Activated T-cell treated with anti-CD3 and anti-CD28 coated beads, Interleukin-2, amount 50 U/mL, for 48 hours (primary cell): ENCODE measurements at regions not wholly inside any gene's neighbourhood (a gene's known extent, or its start where the extent isn't known, plus 50 kb on each side); places are given as distances from the start of the nearest gene placed in this dataset.

Experiments
- DNase-seq, 2 experiments: peaks; one replicate each; pipeline ENCODE4 v3.0.0-alpha.2; 2020

GRCh38 chr14:51481643-51482042 lies 170.1 kb upstream of the FRMD6 start:
- DNase-seq, result no peak

GRCh38 chr14:51482102-51482501 lies 169.6 kb upstream of the FRMD6 start:
- DNase-seq, result no peak

GRCh38 chr14:51484485-51484884 lies 167.2 kb upstream of the FRMD6 start:
- DNase-seq, result no peak

- DNase-seq, result no peak
Observed at GRCh38 chr14:51485733-51486132, 166.0 kb upstream of the FRMD6 start.

- DNase-seq, result no peak
Observed at GRCh38 chr14:51487848-51488247, 163.9 kb upstream of the FRMD6 start.

- DNase-seq, result no peak
Observed at GRCh38 chr14:51488569-51489220, 163.0 kb upstream of the FRMD6 start.

DNA sequence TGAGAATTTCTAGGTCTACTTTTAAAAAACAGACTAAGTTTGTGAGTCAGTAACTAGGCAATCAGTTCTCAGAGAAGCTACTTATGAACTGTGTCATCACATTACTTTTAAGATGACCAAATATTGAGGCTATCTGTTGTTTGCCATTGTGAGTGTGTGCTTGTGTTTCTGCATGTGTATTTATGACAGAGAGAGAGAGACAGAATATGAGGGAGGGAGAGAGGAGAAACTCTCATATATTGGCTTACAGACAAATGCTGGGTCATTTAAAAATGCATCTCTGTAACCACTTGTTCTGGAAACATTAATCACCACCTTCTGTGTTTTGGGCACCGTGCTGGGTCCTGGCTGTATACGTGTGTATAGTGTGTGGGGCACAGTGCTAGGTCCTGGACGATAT lies 161.5 kb upstream of the FRMD6 start:
- DNase-seq, result no peak

GRCh38 chr14:51491036-51491545 lies 160.6 kb upstream of the FRMD6 start:
- no peak for DNase-seq

GRCh38 chr14:51491776-51492175 lies 159.9 kb upstream of the FRMD6 start:
- no peak for DNase-seq

GRCh38 chr14:51495319-51495718 lies 156.4 kb upstream of the FRMD6 start:
- no peak for DNase-seq

- DNase-seq, result no peak
Observed at GRCh38 chr14:51498411-51499227, 153.1 kb upstream of the FRMD6 start.

DNA sequence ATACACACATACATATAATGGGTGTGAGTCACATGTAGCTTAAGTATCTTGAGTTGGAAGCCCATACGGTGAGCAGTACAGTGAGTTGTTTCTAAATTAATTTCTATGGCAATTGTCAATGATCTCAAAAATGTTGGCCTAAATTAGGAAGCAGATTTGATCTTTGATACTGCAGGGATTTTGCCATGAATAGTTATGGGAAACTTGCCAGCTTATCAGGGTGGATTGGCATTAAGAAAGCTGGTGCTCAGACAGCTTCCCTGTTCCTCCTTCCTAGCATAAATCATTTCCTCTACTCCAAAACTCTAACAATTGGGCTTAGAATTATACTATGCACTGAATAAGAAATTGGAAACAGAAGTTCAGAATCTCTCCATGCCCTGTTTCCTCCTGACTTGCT lies 150.9 kb upstream of the FRMD6 start:
- no peak for DNase-seq

DNA sequence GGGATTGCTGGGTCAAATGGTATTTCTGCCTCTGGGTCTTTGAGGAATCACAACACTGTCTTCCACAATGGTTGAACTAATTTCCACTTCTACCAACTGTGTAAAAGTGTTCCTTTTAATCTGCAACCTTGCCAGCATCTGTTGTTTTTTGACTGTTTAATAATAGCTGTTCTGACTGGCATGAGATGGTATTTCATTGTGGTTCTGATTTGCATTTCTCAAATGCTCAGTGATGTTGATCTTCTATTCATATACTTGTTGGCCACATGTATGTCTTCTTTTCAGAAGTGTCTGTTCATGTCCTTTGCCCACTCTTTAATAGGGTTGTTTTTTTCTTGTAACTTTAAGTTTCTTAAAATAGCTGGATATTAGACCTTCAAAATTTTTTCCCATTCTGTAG lies 150.0 kb upstream of the FRMD6 start:
- DNase-seq, result no peak

DNA sequence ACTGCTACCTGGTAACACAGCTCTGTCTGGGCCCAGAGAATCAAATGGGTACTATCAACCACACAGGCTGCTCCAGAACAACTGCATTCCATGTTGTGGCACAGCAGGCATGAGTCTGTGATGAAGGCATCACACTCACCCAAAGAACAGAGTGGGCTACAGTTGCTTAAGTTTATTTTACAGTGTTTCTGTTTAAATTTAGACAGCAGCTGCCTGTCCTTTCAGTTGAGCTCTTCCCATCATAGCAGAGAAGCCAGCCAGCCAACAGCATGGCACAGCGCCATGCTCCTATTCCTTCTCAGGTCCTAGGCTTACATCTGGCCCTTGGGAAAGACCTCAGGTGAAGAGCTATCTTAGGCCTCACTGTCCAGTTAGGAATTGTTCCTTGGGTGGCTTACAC lies 147.0 kb upstream of the FRMD6 start:
- no peak for DNase-seq

DNA sequence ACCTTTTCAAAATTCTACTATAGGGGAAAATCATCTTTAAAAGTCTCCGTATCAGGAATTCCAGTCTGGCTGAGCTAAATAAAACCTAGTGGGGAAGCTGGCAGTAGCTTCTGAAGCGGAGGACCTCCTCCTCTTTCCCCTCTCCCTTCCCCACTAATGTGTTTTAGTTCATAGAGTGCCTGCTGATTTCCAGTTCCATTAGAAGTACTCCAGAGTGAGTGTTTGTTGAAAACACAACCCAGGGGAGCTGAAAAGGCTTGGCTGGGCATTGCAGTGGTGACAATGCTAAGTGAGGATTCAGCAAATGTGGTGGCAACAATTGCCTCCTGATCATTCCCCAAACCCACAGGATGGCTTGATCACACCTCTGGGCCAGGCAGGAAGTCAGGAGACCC lies 144.2 kb upstream of the FRMD6 start:
- DNase-seq, result no peak

GRCh38 chr14:51507906-51508511 lies 143.7 kb upstream of the FRMD6 start:
- no peak for DNase-seq

GRCh38 chr14:51511265-51511664 lies 140.4 kb upstream of the FRMD6 start:
- no peak for DNase-seq

- DNase-seq, result no peak
Observed at GRCh38 chr14:51512316-51512715, 139.4 kb upstream of the FRMD6 start.

- no peak for DNase-seq
Observed at GRCh38 chr14:51513281-51513680, 138.4 kb upstream of the FRMD6 start.

GRCh38 chr14:51513933-51514332 lies 137.8 kb upstream of the FRMD6 start:
- no peak for DNase-seq

DNA sequence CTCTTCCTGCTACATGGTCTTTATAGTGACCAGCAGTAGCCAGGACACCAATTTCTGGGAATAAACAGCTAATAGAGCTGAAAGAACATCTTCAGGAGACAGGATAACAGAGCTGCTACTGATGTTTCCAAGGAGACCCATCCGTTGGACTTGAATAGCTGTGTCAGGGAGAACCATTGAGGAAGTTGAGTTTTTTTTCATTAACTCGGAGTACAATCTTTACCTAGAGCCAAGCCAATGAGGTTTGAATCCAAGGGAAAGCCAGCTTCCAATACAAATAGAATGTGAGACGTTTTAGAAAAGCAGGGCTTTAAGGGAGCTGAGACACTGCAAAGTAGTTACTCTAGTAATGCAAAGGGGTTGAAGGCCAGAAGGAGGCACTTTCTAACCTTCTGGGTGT lies 136.1 kb upstream of the FRMD6 start:
- DNase-seq, result no peak

DNA sequence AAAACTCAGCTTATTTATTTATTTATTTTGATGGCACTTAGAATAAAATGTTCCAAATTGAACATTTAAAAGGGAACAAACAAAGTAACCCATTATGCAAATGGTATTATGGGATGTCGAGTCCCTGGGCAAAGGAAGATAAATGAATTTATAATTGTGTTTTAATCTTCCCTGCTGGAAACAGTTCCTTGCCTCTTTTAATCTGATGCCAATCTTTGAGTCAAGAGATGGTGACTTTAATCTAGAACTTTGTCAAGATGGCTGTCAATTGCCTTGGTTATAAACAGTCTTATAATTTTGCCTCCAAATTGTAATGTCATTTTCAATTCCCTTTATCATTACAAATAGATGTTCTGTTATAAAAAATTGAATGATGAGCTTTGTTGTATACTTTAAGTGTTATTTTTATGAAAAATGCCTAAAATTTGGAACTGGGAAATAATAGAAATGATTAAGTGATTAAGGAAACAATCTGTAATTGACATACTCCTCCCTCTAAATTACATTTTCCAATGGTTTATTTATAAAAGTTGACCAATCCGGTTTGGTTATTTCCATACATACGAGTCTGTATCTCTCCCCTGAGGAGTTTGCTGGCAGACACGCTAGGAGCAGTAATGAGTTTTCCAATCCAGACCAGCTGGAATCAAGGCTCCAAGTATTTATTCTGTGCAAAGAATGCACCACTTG lies 134.9 kb upstream of the FRMD6 start:
- no peak for DNase-seq

GRCh38 chr14:51518280-51518679 lies 133.4 kb upstream of the FRMD6 start:
- DNase-seq, result no peak
